Medulla oblongata (tissue), 1 donor: ENCODE measurements at regions not wholly inside any gene's neighbourhood (a gene's known extent, or its start where the extent isn't known, plus 50 kb on each side); places are given as distances from the start of the nearest gene placed in this dataset.
"Not testable (repeated sequence)": the region's sequence is repeated elsewhere in the genome, so short reads cannot be mapped to it uniquely, and the experiment has no call there.

Experiments
- DNase-seq: peaks from one replicate; pipeline ENCODE4 v3.0.0-alpha.2; 2015; ENCODE audit errors: extremely low spot score

DNA sequence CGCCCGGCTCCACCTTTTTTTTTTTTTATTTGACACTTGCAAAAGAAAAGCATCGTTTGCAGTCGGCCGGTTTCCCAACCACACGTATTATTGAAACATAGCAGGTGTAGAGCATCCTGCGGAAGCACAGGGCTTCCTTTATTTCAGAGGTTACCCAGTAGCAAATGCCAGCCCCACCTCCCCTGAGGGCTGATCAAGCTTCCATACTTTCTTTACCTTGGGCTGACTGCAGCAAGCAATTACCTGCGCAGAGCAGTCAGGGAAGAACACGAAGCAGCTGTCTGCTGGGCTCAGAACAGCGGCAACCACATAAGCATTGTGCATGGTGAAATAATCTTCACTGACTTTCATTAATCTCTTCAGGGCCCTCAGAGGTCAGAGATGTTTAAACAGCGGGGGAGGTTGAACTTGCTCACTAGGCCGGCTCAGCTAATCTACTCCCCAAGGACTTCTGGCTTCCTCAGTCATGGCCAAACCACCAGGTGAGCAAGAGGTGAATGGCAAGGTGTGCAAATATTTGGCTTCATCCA lies 784.7 kb upstream of the AUTS2 start:
- DNase-seq: no peak

DNA sequence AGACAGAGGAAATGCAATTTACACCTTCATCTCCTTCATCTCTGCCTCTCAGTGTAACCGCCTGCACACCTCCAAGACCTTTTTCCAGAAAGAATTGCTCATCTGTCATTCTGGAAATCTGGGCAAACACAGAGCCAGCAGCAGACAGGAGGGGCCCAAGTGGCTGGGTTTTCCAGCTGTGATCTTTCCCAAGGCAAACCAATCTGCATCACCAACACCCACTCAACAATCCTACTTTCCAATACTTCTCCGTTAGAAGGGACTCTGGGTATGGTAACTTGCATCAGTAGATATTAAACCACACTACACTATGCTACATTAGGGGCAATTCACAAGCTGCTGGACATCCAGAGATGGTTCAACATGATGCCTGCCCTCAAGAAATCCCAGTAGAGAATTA lies 781.8 kb upstream of the AUTS2 start:
- no peak for DNase-seq

DNA sequence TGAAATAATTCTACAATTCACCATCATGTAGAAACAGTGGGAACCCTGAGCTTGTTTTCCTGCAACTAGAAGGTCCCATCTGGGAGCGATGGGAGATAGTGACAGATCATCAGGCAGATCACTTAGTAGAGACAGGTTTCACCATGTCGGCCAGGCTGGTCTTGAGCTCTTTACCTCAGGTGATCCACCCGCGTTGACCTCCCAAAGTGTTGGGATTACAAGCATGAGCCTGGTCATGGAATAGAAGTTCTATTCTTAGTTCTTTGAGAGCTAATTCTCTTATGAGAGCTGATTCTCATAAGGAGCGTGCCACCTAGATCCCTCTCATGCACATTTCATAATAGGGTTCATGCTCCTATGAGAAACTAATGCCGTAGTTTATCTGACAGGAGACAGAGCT lies 778.0 kb upstream of the AUTS2 start:
- DNase-seq: no peak

DNA sequence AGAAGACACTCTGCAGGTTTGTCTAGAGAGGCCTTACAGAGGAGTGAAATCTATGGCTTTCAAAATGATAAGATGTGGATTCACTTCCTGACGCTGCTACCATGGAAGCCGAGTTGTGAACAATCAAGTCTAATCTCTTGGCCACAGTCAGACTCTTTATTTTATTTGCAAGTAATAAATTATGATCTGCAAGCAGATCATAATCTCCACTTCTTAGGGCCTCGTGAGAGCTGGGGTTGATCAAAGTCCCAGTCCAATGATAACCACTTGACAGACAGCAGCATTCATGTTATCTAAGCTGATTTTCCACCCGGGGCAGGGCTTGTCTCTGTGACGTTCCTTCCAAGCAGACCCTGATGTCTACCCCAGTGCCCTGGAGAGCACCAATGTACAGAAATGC lies 776.4 kb upstream of the AUTS2 start:
- DNase-seq: no peak

DNA sequence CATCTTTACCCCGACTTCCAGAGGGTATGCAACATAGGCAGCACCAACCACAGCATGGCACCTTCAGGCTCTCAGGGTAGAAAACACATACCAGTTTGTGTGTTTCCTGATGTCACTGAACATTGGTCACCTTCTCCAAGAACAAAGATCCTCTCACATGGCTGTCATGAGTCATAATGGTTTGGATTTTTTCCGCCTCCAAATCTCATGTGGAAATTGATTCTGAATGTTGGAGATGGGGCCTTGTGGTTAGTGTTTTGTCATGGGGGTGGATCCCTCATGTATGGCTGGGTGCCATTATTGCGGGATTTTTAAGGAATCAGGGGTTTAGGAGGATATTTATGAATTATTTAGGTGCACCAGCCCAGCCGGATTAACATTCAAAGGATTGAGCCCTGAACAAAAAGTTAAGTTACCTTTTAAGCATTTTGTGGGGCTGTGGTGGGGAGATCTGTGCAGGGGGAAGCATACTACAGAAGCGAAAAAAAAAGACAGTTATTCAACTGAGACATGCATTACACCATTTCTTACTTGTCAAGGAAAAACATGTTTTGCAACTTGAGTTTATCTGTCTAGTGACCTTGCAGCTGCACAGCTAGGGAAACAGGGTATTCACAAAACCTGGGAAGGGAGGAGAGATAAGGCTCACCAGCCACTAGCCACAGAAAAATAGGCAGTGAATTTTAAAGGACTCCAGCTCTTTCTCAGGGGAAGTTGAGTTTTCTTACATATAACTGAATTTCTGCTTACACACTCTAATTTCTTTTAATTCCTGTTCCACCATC lies 774.1 kb upstream of the AUTS2 start:
- DNase-seq: no peak

DNA sequence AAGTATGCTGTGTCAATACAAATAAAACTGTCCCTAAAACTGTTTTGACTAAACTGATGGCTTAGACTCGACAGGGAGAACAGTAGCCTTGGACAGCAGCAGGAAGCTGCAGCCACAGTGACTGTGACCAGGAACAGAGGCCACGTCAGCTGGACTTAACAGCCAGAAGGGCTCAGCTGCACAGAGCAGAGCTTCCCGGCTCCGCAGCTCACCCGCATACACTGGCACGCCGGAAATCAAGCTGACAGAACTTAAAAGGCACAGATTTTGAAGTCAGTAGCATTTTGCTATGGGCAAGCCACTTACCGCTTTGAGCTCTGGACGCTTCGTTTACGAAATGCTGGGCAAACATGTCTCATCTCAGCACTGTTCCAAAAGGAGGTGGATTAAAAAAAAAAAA lies 769.7 kb upstream of the AUTS2 start:
- DNase-seq: no peak

DNA sequence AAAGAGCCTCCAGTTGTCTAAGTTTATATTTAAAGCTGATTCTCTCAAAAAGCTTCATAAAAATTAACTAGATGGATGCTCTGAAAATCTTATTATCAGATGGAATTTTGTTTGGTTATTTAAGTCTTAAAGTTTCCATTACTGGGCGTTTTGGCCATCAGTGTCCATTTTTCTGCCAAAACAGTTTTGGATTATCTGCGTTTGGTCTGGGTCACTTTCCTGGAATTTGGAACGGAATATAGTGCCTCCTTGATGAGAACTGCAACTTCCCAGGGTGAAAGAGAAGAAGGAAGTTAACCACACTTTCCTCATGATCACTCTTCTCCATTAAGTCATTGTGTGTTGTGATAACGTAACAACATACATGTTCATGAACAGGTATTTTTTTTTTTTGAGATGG lies 764.9 kb upstream of the AUTS2 start:
- no peak for DNase-seq

DNA sequence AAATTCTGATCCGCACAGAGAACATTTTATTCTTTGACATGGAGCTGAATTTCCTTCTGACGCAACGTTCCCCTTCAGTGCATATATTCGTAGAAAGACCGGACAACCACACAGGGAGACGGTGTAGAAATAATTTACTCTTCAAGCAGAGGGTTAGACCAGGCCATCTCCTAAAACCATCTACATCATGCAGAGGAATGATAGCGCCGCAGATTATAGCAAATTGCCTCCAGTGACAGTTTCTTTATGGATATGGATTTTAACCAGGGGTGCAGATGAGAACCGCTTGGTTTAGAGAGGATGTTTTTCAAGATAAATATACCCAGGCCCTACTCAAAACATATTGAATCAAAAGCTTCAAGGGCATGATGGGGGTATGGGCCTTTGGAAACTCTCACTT lies 759.3 kb upstream of the AUTS2 start:
- DNase-seq: no peak

DNA sequence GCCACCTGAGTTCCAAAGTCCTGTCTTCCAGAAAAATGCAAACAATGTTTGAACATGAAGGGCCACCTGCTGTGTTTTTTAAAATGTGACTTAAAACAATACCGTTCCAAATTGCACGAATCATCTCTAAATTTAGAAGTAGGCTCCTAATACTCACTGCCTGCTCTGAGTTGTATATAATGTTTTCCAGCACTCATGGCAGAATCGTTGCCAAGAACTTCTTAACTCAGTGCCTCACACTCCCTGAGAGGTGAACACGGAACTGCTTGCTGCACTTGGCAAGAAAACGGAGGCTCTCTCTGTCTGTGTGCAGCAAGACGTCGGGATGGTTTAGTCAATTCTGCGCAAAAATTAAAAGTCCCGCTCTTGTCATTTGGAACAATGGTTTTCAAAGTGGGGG lies 757.3 kb upstream of the AUTS2 start:
- DNase-seq: no peak

DNA sequence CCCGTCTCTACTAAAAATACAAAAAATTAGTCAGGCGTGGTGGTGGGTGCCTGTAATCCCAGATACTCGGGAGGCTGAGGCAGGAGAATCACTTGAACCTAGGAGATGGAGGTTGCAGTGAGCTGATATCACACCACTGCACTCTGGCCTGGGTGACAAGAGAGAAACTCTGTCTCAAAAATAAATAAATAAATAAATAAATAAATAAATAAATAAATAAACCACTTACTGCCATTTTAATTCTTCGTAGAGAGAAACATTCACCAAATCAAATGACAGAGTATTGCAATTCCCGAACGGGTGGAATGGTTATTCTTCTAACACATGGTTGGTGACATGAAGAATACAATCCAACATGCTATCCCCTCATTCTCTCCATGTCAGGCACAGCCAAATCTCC lies 754.3 kb upstream of the AUTS2 start:
- not testable (repeated sequence) for DNase-seq

DNA sequence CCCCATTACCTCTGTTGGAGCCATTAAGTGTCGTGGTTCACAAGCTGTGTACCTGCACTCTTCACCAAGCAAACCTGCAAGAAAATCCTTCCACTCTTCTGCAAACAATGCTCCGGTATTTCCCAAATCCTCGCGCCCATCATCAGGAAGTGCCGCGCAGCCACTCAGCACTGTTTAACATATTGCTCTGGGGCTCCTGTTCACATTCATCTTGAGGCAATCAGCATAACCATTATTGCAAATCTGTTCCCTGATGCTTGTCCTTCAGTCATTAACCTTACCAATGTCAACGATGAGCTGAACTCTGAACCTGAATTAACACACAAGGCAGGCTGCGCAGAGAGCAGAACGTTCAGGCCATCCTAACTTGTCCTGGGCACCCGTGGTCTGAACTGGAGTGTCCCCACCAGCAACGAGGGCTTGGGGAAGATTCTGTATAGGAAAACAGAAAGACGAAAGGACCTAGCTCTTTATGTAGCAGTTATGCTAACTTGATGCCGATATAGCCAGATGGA lies 751.4 kb upstream of the AUTS2 start:
- DNase-seq: no peak

DNA sequence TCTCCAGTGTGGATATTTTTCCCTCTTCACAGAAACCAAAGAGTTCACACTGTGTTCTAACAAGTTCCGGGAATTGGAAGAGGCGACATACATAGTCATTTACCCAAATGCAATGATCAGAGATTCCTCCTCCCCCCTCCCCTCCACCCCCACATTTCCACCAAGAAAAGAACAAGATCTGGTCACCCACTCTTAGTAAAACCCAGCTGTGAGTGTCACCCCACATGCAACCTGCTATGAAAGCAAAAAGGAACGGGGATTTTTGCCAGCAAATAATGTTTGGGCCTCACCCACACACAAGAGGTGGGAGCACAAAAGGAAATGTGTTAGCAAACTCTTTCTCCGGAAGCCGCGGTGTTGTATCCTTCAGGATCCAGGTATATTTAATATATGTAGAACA lies 745.0 kb upstream of the AUTS2 start:
- DNase-seq: no peak

DNA sequence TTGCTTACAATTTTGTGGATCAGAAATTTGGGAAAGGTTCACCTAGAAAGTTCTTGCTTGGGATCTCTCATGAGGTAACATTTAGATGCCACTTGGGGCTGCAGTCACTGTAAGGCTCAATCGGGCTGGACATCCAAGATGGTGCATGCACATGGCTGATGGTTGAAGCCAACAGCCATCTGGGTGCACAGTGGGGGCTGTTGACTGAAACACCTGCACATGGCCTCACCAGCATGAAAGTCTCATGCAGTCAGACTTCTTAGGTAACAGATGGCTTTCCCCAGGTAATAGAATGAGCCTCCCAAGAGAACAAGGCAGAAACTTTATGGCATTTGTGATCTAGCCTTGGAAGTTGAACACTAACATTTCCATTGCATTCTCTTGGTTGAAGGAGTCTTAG lies 740.7 kb upstream of the AUTS2 start:
- no peak for DNase-seq

DNA sequence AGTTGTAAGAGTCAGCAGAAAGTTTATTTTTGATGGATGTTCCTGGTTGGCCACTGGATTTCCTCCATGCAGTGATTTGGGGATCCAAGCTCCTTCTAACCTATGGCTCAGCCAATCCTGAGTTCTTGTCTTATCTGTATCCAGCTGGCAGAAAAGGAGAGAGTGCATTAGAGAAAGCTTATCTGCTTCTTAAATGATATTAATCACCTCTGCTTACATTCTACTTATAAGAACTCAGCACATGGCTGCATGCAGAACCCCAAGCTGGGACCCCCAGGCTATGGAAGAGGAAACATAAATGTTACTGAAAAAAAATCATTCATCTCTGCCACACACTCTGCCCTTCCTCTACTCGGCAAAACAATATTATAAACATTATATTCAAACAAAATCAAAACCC lies 739.8 kb upstream of the AUTS2 start:
- no peak for DNase-seq

DNA sequence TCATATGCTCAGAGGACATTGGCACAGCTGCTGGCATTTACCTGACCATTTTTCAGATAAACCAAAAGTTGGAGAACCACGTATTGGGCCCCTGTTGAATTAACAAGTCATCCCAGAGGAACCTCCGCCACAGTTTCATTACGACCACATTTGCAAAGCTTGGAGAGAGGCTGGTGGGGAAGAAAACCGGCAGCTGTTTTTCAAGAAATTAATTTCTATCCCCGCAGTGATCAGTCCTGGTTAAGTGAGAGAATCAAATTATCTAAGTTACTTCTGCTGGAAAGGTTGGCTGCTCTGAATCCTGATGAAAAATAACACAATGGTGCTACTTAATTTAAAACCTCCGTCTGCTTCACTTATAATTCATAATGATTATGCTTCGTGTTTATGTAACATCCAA lies 737.1 kb upstream of the AUTS2 start:
- DNase-seq: no peak

DNA sequence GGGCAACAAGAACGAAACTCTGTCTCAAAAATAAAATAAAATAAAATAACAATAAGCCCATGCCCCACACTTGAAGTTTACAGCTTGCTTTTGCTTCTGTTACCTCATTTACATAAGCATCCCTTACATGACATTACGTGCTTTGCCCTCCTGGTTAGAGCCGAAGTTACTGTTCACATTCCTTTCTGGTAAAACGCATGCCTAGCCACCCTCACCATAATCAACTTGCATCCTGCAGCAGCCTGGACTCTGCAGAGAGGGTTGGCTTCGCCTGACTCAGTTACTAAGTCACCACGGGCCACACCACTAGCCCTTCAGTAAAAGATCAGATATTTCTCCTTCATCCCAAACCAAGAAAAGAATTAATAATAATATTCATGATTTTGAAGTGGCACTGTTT lies 736.0 kb upstream of the AUTS2 start:
- DNase-seq: no peak

DNA sequence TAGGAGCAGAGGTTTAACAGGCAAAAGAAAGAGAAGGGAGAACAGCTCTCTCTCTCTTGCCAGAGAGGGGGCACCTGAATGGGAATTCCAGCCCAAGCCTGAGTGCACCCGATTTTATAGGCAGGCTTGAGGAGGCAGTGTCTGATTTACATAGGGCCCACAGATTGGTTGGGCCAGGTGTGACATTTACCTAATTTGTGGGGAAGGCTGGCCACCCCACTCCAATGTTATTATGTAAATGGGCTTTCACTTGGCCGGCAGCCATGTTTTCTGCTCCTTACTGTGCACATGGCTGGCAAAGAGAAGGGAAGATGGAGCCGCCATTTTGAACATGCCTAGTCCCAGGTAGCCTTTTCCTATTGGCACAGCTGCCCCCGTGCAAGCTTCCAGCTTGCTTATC lies 735.5 kb upstream of the AUTS2 start:
- DNase-seq: no peak

DNA sequence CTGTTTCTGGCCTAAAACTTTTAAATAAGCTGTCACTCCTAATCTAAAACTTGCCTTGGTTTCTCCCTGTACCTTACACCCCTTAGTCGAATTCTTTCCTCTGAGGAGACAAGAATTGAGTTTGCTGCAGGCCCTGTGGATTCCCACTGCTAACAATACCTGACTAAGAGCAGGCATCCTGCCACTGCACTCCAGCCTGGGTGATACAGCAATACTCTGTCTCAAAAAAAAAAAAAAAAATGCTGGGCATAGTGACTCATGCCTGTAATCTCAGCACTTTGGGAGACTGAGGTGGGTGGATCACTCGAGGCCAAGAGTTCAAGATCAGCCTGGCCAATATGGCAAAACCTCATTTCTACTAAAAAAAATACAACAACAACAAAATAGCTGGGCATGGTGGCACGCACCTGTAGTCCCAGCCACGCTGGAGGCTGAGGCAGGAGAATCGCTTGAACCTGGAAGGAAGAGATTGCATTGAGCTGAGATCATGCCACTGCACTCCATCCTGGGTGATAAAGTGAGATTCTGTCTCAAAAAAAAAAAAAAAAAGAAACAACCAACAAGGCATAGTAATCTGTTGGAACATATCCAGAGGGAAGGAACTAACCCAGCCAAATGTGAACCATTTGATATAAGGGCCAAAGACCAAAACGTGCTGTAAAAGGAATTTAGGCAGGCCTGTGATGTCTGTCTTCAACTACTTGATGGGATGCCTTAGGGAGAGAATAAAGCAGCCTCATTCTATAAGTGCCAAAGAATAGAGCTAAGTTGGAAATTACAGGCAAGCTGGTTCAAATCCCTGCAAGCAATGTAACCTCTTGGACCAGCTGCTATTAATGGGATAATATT lies 732.7 kb upstream of the AUTS2 start:
- DNase-seq: no peak

DNA sequence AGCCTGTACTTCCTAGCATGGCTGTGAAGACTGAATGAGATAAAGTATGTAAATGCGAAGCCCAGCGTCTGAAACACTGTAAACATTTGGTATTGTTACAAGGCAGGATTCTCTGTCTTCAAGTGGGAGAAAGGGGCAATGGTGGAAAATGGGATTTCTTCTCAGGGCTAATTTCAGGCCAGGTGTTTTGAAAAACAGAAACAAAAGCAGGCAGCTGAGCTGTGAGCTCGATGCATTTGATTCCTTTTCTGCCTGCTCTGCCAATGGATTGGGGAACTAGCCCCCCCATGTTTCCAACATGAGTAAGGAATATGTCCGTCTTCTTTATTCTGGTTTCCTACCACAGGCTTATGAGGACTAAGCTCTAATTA lies 732.1 kb upstream of the AUTS2 start:
- DNase-seq: no peak

DNA sequence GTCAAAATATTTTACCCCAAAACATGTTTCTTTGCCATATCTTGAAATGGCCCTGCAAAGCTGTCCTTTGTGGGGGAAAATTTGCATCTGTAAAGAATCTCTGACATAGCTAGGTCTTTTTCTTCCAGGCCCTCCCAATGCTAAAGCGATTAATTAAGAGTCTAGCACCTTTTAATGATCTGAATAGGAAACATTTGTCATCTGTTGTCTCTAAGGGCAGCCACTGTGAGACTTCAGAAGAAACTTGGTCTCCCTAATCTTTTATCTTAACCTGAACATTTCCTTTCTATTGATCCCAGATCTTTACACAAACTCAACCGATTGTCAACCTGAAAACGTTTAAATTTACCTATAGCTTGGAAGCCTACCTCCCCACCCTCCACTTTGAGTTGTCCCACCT lies 731.6 kb upstream of the AUTS2 start:
- not testable (repeated sequence) for DNase-seq

DNA sequence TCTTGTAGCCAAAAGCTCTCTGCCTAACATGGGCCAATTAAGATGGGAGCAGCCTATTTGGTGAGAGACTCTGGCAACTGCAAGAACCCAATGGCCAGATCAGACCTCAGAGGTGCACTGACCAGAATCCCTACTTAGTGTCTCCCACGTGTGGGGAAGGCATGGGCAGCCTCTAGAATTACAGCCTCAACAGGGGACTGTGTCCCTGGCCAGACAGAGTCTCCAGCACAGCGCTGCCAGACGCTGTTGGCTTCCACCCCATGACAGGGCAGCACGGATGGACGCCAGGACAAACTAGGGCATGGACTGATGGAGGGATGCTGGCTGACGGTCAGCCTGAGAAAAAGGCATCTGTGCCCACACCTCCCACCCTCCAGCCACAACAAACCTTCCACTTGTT lies 729.3 kb upstream of the AUTS2 start:
- no peak for DNase-seq

DNA sequence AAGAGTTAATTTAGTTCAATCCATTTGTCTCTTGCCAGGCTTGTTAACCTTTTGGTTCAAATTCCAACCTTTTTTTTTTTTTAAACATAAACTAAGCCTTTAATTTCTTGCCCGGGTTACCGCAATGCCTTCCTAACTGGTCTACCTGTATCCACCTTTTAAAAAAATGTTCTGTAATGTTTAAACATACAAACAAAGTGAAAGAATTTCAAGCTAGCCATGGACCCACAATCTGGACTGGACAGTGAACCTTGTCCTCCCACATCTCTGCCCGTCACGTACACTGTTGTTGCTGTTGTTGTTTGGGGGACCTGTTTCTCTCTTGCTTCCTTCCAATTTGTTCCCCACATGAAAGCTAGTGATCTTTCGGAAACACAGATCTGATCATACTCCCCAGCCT lies 724.7 kb upstream of the AUTS2 start:
- no peak for DNase-seq

DNA sequence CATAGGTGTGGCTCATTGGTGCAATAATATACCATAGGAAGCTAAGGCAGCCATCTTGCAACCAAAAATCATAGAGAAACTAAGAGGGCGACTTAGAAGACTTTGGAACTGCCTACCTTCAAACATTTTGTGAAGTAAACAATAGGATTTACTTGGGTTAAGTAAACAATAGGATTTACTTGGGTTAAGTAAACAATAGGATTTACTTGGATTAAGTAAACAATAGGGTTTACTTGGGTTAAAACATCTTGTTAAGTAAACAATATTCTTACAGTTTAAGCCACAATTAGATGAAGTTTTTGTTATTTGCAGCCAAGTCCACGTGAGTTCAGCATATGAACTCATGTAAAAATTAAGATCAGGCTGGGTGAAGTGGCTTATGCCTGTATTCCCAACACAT lies 722.4 kb upstream of the AUTS2 start:
- DNase-seq: no peak
